ENCODE measurements at regions not wholly inside any gene's neighbourhood (a gene's known extent, or its start where the extent isn't known, plus 50 kb on each side); places are given as distances from the start of the nearest gene placed in this dataset.

DNA sequence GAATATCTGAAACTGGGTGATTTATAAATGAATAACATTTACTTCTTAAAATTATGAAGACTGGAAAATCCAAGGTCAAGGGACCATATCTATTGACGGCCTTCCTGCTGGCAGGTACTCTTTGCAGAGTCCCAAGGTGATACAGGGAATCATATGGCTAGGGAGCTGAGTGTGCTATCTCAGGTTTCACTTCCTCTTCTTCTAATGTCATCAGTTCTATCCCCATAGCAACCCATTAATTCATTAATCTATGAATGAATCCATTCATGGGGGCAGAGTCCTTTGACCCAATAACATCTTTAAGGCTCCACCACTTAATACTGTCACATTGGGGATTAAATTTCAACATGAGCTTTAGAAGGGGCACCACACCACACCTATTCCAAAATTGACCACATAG, 772.0 kb downstream of the HACE1 start:
- DNase-seq (ENCODE audit: low read depth, low spot score), result no peak
- intact Hi-C loops (cut with micrococcal nuclease; ENCODE audit: unreplicated experiment), result no loop called here
- BruUV-seq (replicated peaks), result no TSS peak
- Histone ChIP-seq H3K27me3 (ENCODE audit: control insufficient read depth, insufficient read depth, low read length) (no peaks in the 10 kb centered on the region), H3K36me3 (ENCODE audit: control insufficient read depth, insufficient read depth, low read length) (no peaks in the 10 kb centered on the region), H3K4me1 (ENCODE audit: control insufficient read depth, insufficient read depth, low read length) (no peaks in the 10 kb centered on the region), H3K27ac (ENCODE audit: low read length) (no peak overlapping the region), H3K4me3 (ENCODE audit: low read depth in 2 of 2, low read length in 2 of 2) (no peak overlapping the region), H3K9me3 (ENCODE audit: control insufficient read depth, insufficient read depth, low read depth, low read length) (no peaks in the 10 kb centered on the region)
- no peak for ATAC-seq
- CTCF ChIA-PET, result no interaction called here
- TF ChIP-seq, protein P1, sequence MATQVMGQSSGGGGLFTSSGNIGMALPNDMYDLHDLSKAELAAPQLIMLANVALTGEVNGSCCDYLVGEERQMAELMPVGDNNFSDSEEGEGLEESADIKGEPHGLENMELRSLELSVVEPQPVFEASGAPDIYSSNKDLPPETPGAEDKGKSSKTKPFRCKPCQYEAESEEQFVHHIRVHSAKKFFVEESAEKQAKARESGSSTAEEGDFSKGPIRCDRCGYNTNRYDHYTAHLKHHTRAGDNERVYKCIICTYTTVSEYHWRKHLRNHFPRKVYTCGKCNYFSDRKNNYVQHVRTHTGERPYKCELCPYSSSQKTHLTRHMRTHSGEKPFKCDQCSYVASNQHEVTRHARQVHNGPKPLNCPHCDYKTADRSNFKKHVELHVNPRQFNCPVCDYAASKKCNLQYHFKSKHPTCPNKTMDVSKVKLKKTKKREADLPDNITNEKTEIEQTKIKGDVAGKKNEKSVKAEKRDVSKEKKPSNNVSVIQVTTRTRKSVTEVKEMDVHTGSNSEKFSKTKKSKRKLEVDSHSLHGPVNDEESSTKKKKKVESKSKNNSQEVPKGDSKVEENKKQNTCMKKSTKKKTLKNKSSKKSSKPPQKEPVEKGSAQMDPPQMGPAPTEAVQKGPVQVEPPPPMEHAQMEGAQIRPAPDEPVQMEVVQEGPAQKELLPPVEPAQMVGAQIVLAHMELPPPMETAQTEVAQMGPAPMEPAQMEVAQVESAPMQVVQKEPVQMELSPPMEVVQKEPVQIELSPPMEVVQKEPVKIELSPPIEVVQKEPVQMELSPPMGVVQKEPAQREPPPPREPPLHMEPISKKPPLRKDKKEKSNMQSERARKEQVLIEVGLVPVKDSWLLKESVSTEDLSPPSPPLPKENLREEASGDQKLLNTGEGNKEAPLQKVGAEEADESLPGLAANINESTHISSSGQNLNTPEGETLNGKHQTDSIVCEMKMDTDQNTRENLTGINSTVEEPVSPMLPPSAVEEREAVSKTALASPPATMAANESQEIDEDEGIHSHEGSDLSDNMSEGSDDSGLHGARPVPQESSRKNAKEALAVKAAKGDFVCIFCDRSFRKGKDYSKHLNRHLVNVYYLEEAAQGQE (IDR thresholded peaks at IDR 0.05; ENCODE audit: insufficient read depth in 1 of 2, low read depth in 2 of 2, low read length in 1 of 2), result no peak
- TF ChIP-seq SIN3A (IDR thresholded peaks at IDR 0.05; ENCODE audit: borderline replicate concordance, insufficient read depth, low read depth, low read length) (no peak), TCF7L2 (IDR thresholded peaks at IDR 0.05; ENCODE audit: low read depth, low read length) (no peak), POLR2AphosphoS5 (IDR thresholded peaks at IDR 0.05; ENCODE audit: low read depth, low read length) (no peak)
- TF ChIP-seq, protein P2, sequence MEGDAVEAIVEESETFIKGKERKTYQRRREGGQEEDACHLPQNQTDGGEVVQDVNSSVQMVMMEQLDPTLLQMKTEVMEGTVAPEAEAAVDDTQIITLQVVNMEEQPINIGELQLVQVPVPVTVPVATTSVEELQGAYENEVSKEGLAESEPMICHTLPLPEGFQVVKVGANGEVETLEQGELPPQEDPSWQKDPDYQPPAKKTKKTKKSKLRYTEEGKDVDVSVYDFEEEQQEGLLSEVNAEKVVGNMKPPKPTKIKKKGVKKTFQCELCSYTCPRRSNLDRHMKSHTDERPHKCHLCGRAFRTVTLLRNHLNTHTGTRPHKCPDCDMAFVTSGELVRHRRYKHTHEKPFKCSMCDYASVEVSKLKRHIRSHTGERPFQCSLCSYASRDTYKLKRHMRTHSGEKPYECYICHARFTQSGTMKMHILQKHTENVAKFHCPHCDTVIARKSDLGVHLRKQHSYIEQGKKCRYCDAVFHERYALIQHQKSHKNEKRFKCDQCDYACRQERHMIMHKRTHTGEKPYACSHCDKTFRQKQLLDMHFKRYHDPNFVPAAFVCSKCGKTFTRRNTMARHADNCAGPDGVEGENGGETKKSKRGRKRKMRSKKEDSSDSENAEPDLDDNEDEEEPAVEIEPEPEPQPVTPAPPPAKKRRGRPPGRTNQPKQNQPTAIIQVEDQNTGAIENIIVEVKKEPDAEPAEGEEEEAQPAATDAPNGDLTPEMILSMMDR (IDR thresholded peaks at IDR 0.05), result no peak
- in situ Hi-C loops (cut with HindIII; ENCODE audit: low pct_unique_long_range_greater_than_20kb, low sequenced_read_pairs), result no loop called here
- POLR2A ChIA-PET, result no interaction called here

DNA sequence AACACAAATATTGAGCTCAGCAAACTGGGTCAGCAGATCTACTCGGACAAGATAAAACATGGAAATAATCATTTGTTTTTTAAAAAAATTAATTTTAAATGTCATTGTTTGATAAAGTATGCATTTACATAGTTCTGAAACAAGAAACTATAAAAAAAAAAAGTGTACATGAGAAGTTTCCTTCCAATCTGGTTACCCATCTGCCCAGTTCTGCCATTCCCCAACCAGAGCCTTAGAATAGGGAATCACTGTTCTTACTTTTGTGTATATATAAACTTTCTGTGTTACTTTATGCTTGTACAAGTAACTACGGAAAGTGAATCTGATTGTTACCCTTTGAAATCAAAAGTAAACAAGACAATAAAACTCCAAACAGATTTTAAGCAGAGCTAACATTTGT, 791.4 kb downstream of the HACE1 start:
- H3K36me3 ChIP-seq (ENCODE audit: control insufficient read depth, insufficient read depth, low read length), result no peaks in the 10 kb centered on the region
- ChIA-PET POLR2A (no interaction called here), CTCF (no interaction called here)
- H3K4me3 ChIP-seq (ENCODE audit: low read depth in 2 of 2, low read length in 2 of 2), result no peak overlapping the region
- H3K27ac ChIP-seq (ENCODE audit: low read length), result no peak overlapping the region
- H3K9me3 ChIP-seq (ENCODE audit: control insufficient read depth, insufficient read depth, low read depth, low read length), result no peaks in the 10 kb centered on the region
- no peak for ATAC-seq
- in situ Hi-C loops (cut with HindIII; ENCODE audit: low pct_unique_long_range_greater_than_20kb, low sequenced_read_pairs) (no loop called here), intact Hi-C loops (cut with micrococcal nuclease; ENCODE audit: unreplicated experiment) (no loop called here)
- no peaks in the 10 kb centered on the region for H3K4me1 ChIP-seq (ENCODE audit: control insufficient read depth, insufficient read depth, low read length)
- no TSS peak for BruUV-seq (replicated peaks)
- no peak for TF ChIP-seq TCF7L2 (IDR thresholded peaks at IDR 0.05; ENCODE audit: low read depth, low read length)
- TF ChIP-seq POLR2AphosphoS5 (IDR thresholded peaks at IDR 0.05; ENCODE audit: low read depth, low read length), result no peak
- no peak for TF ChIP-seq SIN3A (IDR thresholded peaks at IDR 0.05; ENCODE audit: borderline replicate concordance, insufficient read depth, low read depth, low read length)
- TF ChIP-seq, protein P1 (IDR thresholded peaks at IDR 0.05; ENCODE audit: insufficient read depth in 1 of 2, low read depth in 2 of 2, low read length in 1 of 2), result no peak
- TF ChIP-seq, protein P2 (IDR thresholded peaks at IDR 0.05), result no peak
- no peaks in the 10 kb centered on the region for H3K27me3 ChIP-seq (ENCODE audit: control insufficient read depth, insufficient read depth, low read length)
- no peak for DNase-seq (ENCODE audit: low read depth, low spot score)

Measured in Panc1 (cell line).